Upper lobe of right lung (tissue), 1 donor: ENCODE measurements at regions not wholly inside any gene's neighbourhood (a gene's known extent, or its start where the extent isn't known, plus 50 kb on each side); places are given as distances from the start of the nearest gene placed in this dataset.

ENCODE experiments used
- ATAC-seq: fragments of 200-7000 bp; cut with Tn5 transposase; one replicate; pipeline ENCODE4 v1.9.1; 2020; ENCODE audit warnings: mild to moderate bottlenecking, moderate library complexity
- DNase-seq: peaks from one replicate; pipeline ENCODE4 v3.0.0-alpha.2; 2020
- H3K27ac ChIP-seq: fragments of 200-600 bp; one replicate; pipeline ENCODE4 v1.8.0; 2022
- H3K27me3 ChIP-seq: fragments of 200-600 bp; one replicate; pipeline ENCODE4 v1.8.0; 2022; ENCODE audit warnings: mild to moderate bottlenecking
- H3K36me3 ChIP-seq: fragments of 200-600 bp; one replicate; pipeline ENCODE4 v1.8.0; 2022
- H3K4me1 ChIP-seq: fragments of 200-600 bp; one replicate; pipeline ENCODE4 v1.8.0; 2022
- H3K4me3 ChIP-seq: fragments of 200-600 bp; one replicate; pipeline ENCODE4 v1.8.0; 2022; ENCODE audit warnings: mild to moderate bottlenecking
- H3K9me3 ChIP-seq: fragments of 200-600 bp; one replicate; pipeline ENCODE4 v1.8.0; 2022
- intact Hi-C: fragments of 100-400 bp; cut with DNase I; formaldehyde crosslinking; loops from one replicate; pipeline ENCODE4 v1.11.0; 2022
- TF ChIP-seq, protein P1 (sequence below): fragments of 200-600 bp; IDR thresholded peaks from one replicate; pipeline ENCODE4 v1.8.0; 2022; ENCODE audit warnings: antibody characterized with exemption
- donor health status: DM: no; HTN: yes; CAD: no; lungs with severe emphysema.

- Histone ChIP-seq H3K27ac (no peak overlapping the region), H3K9me3 (no peaks in the 10 kb centered on the region), H3K36me3 (no peaks in the 10 kb centered on the region), H3K4me3 (no peak overlapping the region), H3K27me3 (no peaks in the 10 kb centered on the region), H3K4me1 (no peaks in the 10 kb centered on the region)
- ATAC-seq, result no peak
- TF ChIP-seq, protein P1, sequence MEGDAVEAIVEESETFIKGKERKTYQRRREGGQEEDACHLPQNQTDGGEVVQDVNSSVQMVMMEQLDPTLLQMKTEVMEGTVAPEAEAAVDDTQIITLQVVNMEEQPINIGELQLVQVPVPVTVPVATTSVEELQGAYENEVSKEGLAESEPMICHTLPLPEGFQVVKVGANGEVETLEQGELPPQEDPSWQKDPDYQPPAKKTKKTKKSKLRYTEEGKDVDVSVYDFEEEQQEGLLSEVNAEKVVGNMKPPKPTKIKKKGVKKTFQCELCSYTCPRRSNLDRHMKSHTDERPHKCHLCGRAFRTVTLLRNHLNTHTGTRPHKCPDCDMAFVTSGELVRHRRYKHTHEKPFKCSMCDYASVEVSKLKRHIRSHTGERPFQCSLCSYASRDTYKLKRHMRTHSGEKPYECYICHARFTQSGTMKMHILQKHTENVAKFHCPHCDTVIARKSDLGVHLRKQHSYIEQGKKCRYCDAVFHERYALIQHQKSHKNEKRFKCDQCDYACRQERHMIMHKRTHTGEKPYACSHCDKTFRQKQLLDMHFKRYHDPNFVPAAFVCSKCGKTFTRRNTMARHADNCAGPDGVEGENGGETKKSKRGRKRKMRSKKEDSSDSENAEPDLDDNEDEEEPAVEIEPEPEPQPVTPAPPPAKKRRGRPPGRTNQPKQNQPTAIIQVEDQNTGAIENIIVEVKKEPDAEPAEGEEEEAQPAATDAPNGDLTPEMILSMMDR, result no peak
- DNase-seq, result no peak
- intact Hi-C loops, result no loop called here
Observed at GRCh38 chr2:217722883-217723472, 279.8 kb downstream of the TNS1 start.

- Histone ChIP-seq H3K9me3 (no peaks in the 10 kb centered on the region), H3K4me3 (no peak overlapping the region), H3K27ac (no peak overlapping the region), H3K36me3 (no peaks in the 10 kb centered on the region), H3K27me3 (no peaks in the 10 kb centered on the region), H3K4me1 (peaks cover 11% of the 10 kb centered on the region)
- no peak for ATAC-seq
- TF ChIP-seq, protein P1, result no peak
- no peak for DNase-seq
- intact Hi-C loops, result loop anchor here (10.0 kb wide), 1 partner anchor 1033 kb away; no protein-coding TSS in a partner anchor
Observed at GRCh38 chr2:217717646-217718045, 285.1 kb downstream of the TNS1 start.

- Histone ChIP-seq H3K36me3 (no peaks in the 10 kb centered on the region), H3K4me1 (peaks cover 11% of the 10 kb centered on the region), H3K4me3 (no peak overlapping the region), H3K27me3 (no peaks in the 10 kb centered on the region), H3K9me3 (no peaks in the 10 kb centered on the region), H3K27ac (no peak overlapping the region)
- TF ChIP-seq, protein P1, result no peak
- intact Hi-C loops, result loop anchor here (10.0 kb wide), 1 partner anchor 1031 kb away; no protein-coding TSS in a partner anchor
- no peak for DNase-seq
- no peak for ATAC-seq
Observed at GRCh38 chr2:217715484-217715883, 287.3 kb downstream of the TNS1 start.

- TF ChIP-seq, protein P1, result no peak
- Histone ChIP-seq H3K9me3 (no peaks in the 10 kb centered on the region), H3K27me3 (no peaks in the 10 kb centered on the region), H3K4me1 (peaks cover 11% of the 10 kb centered on the region), H3K4me3 (no peak overlapping the region), H3K36me3 (no peaks in the 10 kb centered on the region), H3K27ac (peak overlapping the region; percentile 30)
- peak; percentile 70 for ATAC-seq
- intact Hi-C loops, result loop anchor here (10.0 kb wide), 1 partner anchor 1030 kb away; no protein-coding TSS in a partner anchor
- peak; percentile 69 for DNase-seq
Observed at GRCh38 chr2:217714287-217714751, 288.5 kb downstream of the TNS1 start.

DNA sequence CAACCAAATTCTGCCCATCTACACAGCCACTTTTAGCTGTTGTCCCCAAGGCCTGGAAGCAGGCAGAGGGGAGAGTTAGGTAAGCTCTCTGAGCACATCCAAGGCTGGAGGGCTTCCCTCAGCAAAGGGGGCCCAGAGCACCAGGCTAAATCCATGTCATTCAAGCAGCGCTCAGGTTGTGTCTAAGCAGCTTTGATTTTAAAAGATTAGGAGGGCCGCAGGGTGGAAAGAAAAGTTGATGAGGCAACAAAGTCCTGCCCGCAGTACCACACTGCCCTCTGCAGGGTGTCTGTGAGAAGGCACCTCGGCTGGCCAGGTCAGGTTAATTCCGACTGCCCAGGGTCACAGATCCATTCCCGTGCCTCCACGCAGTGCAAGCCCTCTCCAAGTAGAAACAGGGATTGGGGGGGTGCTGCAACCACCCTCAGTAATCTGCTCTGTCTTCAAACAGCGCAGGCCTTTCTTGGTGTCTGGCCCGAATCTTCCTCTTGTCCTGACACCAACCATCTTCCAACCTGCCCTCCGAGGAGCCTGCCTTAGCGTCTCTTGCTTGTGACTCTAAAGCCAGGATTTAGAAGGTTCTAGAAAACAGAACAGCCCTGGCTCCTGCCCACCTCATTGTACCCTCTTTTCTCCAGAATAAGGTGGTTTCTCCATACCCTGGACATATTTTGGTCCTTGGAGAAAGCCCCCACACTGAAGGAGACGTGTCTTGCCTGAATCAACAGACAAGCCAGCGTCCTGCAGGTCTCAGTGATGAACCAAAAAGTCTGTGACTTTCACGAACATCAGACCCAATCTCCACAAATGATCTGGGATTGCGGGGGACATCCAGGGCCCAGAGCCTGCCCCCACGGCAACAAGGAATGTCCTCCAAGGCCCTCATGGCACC is 289.2 kb downstream of the TNS1 start:
- intact Hi-C loops, result loop anchor here (10.0 kb wide), 1 partner anchor 1029 kb away; no protein-coding TSS in a partner anchor
- ATAC-seq (peak; percentile 93), DNase-seq (peak; percentile 85)
- no peak overlapping the region for H3K4me3 ChIP-seq
- TF ChIP-seq, protein P1, result peak; percentile 97
- H3K27me3 ChIP-seq, result no peaks in the 10 kb centered on the region
- no peaks in the 10 kb centered on the region for H3K36me3 ChIP-seq
- H3K9me3 ChIP-seq, result no peaks in the 10 kb centered on the region
- peak overlapping the region; percentile 30 for H3K27ac ChIP-seq
- peaks cover 11% of the 10 kb centered on the region for H3K4me1 ChIP-seq
